Upper lobe of left lung (tissue), 4 donors: ENCODE measurements at regions not wholly inside any gene's neighbourhood (a gene's known extent, or its start where the extent isn't known, plus 50 kb on each side); places are given as distances from the start of the nearest gene placed in this dataset.

Source experiments
- EP300 ChIP-seq, 4 donors: sonication (generic); formaldehyde crosslinking; IDR thresholded peaks; one replicate each; pipeline ENCODE4 v1.5.1; 2017; ENCODE audit warnings: antibody characterized with exemption in 4 of 4, control low read depth in 2 of 4
- POLR2A ChIP-seq, 4 donors: fragments of 450-650 bp; IDR thresholded peaks; one replicate each; pipeline ENCODE4 v1.5.1; 2016 to 2017; ENCODE audit warnings: antibody characterized with exemption in 4 of 4, mild to moderate bottlenecking in 2 of 4

DNA sequence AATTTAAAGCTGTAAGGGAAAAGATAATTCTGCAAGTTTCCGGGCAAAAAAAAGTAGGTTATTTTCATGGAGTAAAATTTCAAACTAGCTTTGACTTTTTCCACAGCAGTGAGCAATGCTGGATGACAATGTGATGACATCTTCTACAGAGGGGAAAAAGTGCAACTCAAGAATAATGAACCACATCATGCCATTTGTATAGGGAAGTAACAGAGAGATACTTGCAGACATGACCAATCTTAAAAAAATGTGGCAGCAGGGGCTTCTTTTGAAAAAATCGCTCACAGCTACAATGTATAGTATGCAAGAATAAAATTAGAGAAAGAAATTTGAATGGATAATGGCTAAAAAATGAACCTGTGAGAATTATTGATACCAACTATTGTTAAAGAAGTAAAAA lies 115.5 kb downstream of the DHRS2 start:
- TF ChIP-seq POLR2A (IDR thresholded peaks at IDR 0.05) (no peak), EP300 (IDR thresholded peaks at IDR 0.05) (no peak)
